H9 (cell line): ENCODE measurements at regions not wholly inside any gene's neighbourhood (a gene's known extent, or its start where the extent isn't known, plus 50 kb on each side); places are given as distances from the start of the nearest gene placed in this dataset.

Source experiments
- DNase-seq: peaks from one replicate; pipeline ENCODE4 v3.0.0-alpha.2; 2017
- H2AFZ ChIP-seq: one replicate; pipeline ENCODE4 v1.6.1; 2013; ENCODE audit warnings: mild to moderate bottlenecking, low read length, control low read depth, moderate library complexity
- H2AK5ac ChIP-seq: 2 replicates; pipeline ENCODE4 v1.6.1; 2013; ENCODE audit warnings: low read length, control low read depth, mixed read lengths; ENCODE audit not compliant: insufficient read length
- H2BK120ac ChIP-seq: one replicate; pipeline ENCODE4 v1.6.1; 2013; ENCODE audit warnings: low read depth, mild to moderate bottlenecking, low read length, control low read depth, inconsistent platforms; ENCODE audit not compliant: poor library complexity, severe bottlenecking
- H2BK12ac ChIP-seq: 2 replicates; pipeline ENCODE4 v1.6.1; 2013; ENCODE audit warnings: low read length, control low read depth, mixed read lengths, low read depth; ENCODE audit not compliant: insufficient read length
- H2BK15ac ChIP-seq: 2 replicates; pipeline ENCODE4 v1.6.1; 2013; ENCODE audit warnings: low read depth, low read length, control low read depth
- H2BK20ac ChIP-seq: one replicate; pipeline ENCODE4 v1.6.1; 2013; ENCODE audit warnings: low read depth, mild to moderate bottlenecking, low read length, control low read depth, inconsistent platforms; ENCODE audit not compliant: poor library complexity, severe bottlenecking
- H2BK5ac ChIP-seq: 2 replicates; pipeline ENCODE4 v1.6.1; 2013; ENCODE audit warnings: low read length, control low read depth, mixed read lengths; ENCODE audit not compliant: insufficient read length
- H3K14ac ChIP-seq: 2 replicates; pipeline ENCODE4 v1.6.1; 2013; ENCODE audit warnings: low read length, control low read depth; ENCODE audit not compliant: insufficient read depth
- H3K18ac ChIP-seq: 2 replicates; pipeline ENCODE4 v1.6.1; 2013; ENCODE audit warnings: low read depth, mild to moderate bottlenecking, mixed read lengths, low read length, control low read depth; ENCODE audit not compliant: insufficient read length
- H3K23ac ChIP-seq: 2 replicates; pipeline ENCODE4 v1.6.1; 2013; ENCODE audit warnings: low read length, control low read depth, mixed read lengths, low read depth; ENCODE audit not compliant: insufficient read length
- H3K23me2 ChIP-seq: 2 replicates; pipeline ENCODE4 v1.6.1; 2013; ENCODE audit warnings: low read depth, mild to moderate bottlenecking, mixed read lengths, low read length, control low read depth; ENCODE audit not compliant: insufficient read length, poor library complexity, severe bottlenecking
- H3K27ac ChIP-seq: 2 replicates; pipeline ENCODE4 v1.5.1; 2013; ENCODE audit warnings: low read length, control low read depth, mixed read lengths, low read depth; ENCODE audit not compliant: insufficient read length
- H3K27me3 ChIP-seq: 2 replicates; pipeline ENCODE4 v1.6.1; 2013; ENCODE audit warnings: low read length, control low read depth, inconsistent platforms; ENCODE audit not compliant: insufficient read depth
- H3K4ac ChIP-seq: 2 replicates; pipeline ENCODE4 v1.6.1; 2013; ENCODE audit warnings: low read depth, mild to moderate bottlenecking, control low read depth, inconsistent platforms, low read length, moderate library complexity
- H3K4me1 ChIP-seq: 2 replicates; pipeline ENCODE4 v1.6.1; 2013; ENCODE audit warnings: low read length, control low read depth, inconsistent platforms; ENCODE audit not compliant: insufficient read depth
- H3K4me2 ChIP-seq: 2 replicates; pipeline ENCODE4 v1.6.1; 2013; ENCODE audit warnings: low read length, control low read depth, mixed read lengths; ENCODE audit not compliant: insufficient read length, insufficient read depth
- H3K56ac ChIP-seq: 2 replicates; pipeline ENCODE4 v1.6.1; 2013; ENCODE audit warnings: low read depth, mild to moderate bottlenecking, mixed read lengths, low read length, control low read depth; ENCODE audit not compliant: insufficient read length
- H3K79me1 ChIP-seq: 2 replicates; pipeline ENCODE4 v1.6.1; 2013; ENCODE audit warnings: low read depth, mild to moderate bottlenecking, moderate library complexity, low read length, control low read depth, inconsistent platforms; ENCODE audit not compliant: insufficient read depth, poor library complexity, severe bottlenecking
- H3K79me2 ChIP-seq: 2 replicates; pipeline ENCODE4 v1.6.1; 2013; ENCODE audit warnings: low read length, control low read depth, inconsistent platforms; ENCODE audit not compliant: insufficient read depth
- H3K9ac ChIP-seq: 2 replicates; pipeline ENCODE4 v1.6.1; 2013; ENCODE audit warnings: low read length, control low read depth, mixed read lengths; ENCODE audit not compliant: insufficient read length; ENCODE audit errors: extremely low read depth
- H3K9me3 ChIP-seq: one replicate; pipeline ENCODE4 v1.6.1; 2013; ENCODE audit warnings: low read depth, low read length, inconsistent platforms; ENCODE audit not compliant: control insufficient read depth
- H3T11ph ChIP-seq: one replicate; pipeline ENCODE4 v1.6.1; 2013; ENCODE audit warnings: mild to moderate bottlenecking, low read length, control low read depth, inconsistent platforms
- H4K20me1 ChIP-seq: one replicate; pipeline ENCODE4 v1.6.1; 2013; ENCODE audit not compliant: control insufficient read depth, insufficient read length, insufficient read depth
- H4K5ac ChIP-seq: 2 replicates; pipeline ENCODE4 v1.6.1; 2013; ENCODE audit warnings: low read depth, mild to moderate bottlenecking, mixed read lengths, low read length, control low read depth; ENCODE audit not compliant: insufficient read length
- H4K8ac ChIP-seq: replicated peaks from 2 replicates; pipeline ENCODE4 v1.6.1; 2013; ENCODE audit warnings: low read length, control low read depth, mixed read lengths, low read depth; ENCODE audit not compliant: insufficient read length
- H4K91ac ChIP-seq: 2 replicates; pipeline ENCODE4 v1.6.1; 2013; ENCODE audit warnings: low read depth, mild to moderate bottlenecking, moderate library complexity, mixed read lengths, low read length, control low read depth; ENCODE audit not compliant: insufficient read length
- H3K27ac Mint-ChIP-seq, 3 experiments: 2 replicates in 2 of 3; 3 replicates in 1 of 3; pipeline ENCODE4 v1.8.0; 2020 to 2021; ENCODE audit warnings: mixed read lengths in 3 of 3, mild to moderate bottlenecking in 1 of 3, moderate library complexity in 1 of 3
- H3K27me3 Mint-ChIP-seq: 2 replicates; pipeline ENCODE4 v1.8.0; 2021; ENCODE audit warnings: low read depth, mild to moderate bottlenecking, moderate library complexity, mixed read lengths
- H3K36me3 Mint-ChIP-seq, 3 experiments: 2 replicates in 2 of 3; 3 replicates in 1 of 3; pipeline ENCODE4 v1.8.0; 2020 to 2021; ENCODE audit warnings: low read depth in 3 of 3, mixed read lengths in 3 of 3; ENCODE audit not compliant: insufficient read depth in 1 of 3
- H3K4me1 Mint-ChIP-seq, 2 experiments: 2 replicates each; pipeline ENCODE4 v1.8.0; 2020; ENCODE audit warnings: mixed read lengths in 2 of 2
- H3K4me3 Mint-ChIP-seq, 2 experiments: 2 replicates in 1 of 2; 3 replicates in 1 of 2; pipeline ENCODE4 v1.8.0; 2020 to 2021; ENCODE audit warnings: mild to moderate bottlenecking in 2 of 2, mixed read lengths in 2 of 2, moderate library complexity in 1 of 2
- H3K9me3 Mint-ChIP-seq, 2 experiments: 2 replicates in 1 of 2; 3 replicates in 1 of 2; pipeline ENCODE4 v1.8.0; 2020; ENCODE audit warnings: mild to moderate bottlenecking in 2 of 2, mixed read lengths in 2 of 2, moderate library complexity in 1 of 2
- WGBS: extraction: QIAGEN DNeasy Blood & Tissue Kit; methylation state at CpG from one replicate; pipeline ENCODE4 v1.1.7; 2013; ENCODE audit warnings: missing lambda C conversion rate, low lambda C conversion rate, mixed read lengths; ENCODE audit not compliant: insufficient read length; ENCODE audit errors: extremely low coverage; 5-methylcytosine and 5-hydroxymethylcytosine counted together
- TF ChIP-seq, protein P1 (sequence below): fragments of 200-600 bp; sonication (generic); conservative IDR thresholded peaks from 3 replicates; pipeline ENCODE4 v1.8.0; 2021; ENCODE audit warnings: antibody characterized with exemption, mild to moderate bottlenecking

DNA sequence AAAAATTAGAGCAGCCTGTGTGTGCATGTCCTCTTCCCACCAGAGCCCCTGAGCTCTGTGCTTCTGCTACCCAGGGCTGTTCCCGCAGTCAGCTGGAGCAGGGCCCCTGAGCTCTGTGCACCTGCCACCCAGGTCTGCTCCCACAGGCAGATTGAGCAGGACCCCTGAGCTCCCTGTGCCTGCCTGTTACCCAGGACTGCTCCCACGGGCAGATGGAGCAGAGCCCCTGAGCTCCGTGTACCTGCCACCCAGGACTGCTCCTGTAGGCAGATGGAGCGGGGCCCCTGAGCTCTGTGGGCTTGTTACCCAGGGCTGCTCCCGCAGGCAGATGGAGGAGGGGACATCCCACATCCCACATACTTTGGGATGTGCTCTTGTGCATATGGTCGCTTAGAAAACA, 186.8 kb upstream of the SOX1 start:
- TF ChIP-seq, protein P1, sequence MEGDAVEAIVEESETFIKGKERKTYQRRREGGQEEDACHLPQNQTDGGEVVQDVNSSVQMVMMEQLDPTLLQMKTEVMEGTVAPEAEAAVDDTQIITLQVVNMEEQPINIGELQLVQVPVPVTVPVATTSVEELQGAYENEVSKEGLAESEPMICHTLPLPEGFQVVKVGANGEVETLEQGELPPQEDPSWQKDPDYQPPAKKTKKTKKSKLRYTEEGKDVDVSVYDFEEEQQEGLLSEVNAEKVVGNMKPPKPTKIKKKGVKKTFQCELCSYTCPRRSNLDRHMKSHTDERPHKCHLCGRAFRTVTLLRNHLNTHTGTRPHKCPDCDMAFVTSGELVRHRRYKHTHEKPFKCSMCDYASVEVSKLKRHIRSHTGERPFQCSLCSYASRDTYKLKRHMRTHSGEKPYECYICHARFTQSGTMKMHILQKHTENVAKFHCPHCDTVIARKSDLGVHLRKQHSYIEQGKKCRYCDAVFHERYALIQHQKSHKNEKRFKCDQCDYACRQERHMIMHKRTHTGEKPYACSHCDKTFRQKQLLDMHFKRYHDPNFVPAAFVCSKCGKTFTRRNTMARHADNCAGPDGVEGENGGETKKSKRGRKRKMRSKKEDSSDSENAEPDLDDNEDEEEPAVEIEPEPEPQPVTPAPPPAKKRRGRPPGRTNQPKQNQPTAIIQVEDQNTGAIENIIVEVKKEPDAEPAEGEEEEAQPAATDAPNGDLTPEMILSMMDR: no peak
- no peaks in the 10 kb centered on the region for H3K36me3 Mint-ChIP-seq
- H3K4me1 ChIP-seq: no peaks in the 10 kb centered on the region
- H2AFZ ChIP-seq: no peak overlapping the region
- H3K9me3 ChIP-seq: no peaks in the 10 kb centered on the region
- no peak overlapping the region for H3K14ac ChIP-seq
- H3K27me3 ChIP-seq: no peaks in the 10 kb centered on the region; the same call in 1 of the 2 replicates
- no peak overlapping the region; the same call in 1 of the 2 replicates for H2BK15ac ChIP-seq
- H2BK20ac ChIP-seq: no peak overlapping the region
- no peak overlapping the region for H2BK5ac ChIP-seq
- no peaks in the 10 kb centered on the region for H3K79me1 ChIP-seq
- no peak overlapping the region for H3K4me2 ChIP-seq
- no peak overlapping the region for H3K4ac ChIP-seq
- H2BK120ac ChIP-seq: no peak overlapping the region
- no peaks in the 10 kb centered on the region for H3K23me2 ChIP-seq
- no peak overlapping the region for H3K4me3 Mint-ChIP-seq
- no peak overlapping the region for H3K27ac Mint-ChIP-seq
- H3K23ac ChIP-seq: no peak overlapping the region
- H4K5ac ChIP-seq: no peak overlapping the region
- no peak overlapping the region for H2AK5ac ChIP-seq
- no peaks in the 10 kb centered on the region; a peak in 1 of 5 replicates for H3K9me3 Mint-ChIP-seq
- no peak for DNase-seq
- no peak overlapping the region for H3K27ac ChIP-seq
- H3K27me3 Mint-ChIP-seq: peaks cover 25% of the 10 kb centered on the region
- no peak overlapping the region for H4K8ac ChIP-seq
- no peak overlapping the region for H3T11ph ChIP-seq
- no peak overlapping the region for H3K56ac ChIP-seq
- no CpG with 5 or more reads among the region's 6 CpGs for WGBS
- H3K4me1 Mint-ChIP-seq: peaks cover 4 to 7% of the 10 kb centered on the region in 2 experiments
- H4K91ac ChIP-seq: no peak overlapping the region
- H3K79me2 ChIP-seq: no peaks in the 10 kb centered on the region
- H2BK12ac ChIP-seq: no peak overlapping the region
- no peaks in the 10 kb centered on the region for H4K20me1 ChIP-seq
- no peak overlapping the region for H3K18ac ChIP-seq
- no peak overlapping the region for H3K9ac ChIP-seq
